Right lobe of liver (tissue), 6 donors: ENCODE measurements at regions not wholly inside any gene's neighbourhood (a gene's known extent, or its start where the extent isn't known, plus 50 kb on each side); places are given as distances from the start of the nearest gene placed in this dataset.

ENCODE experiments used
- ATAC-seq, 4 donors: fragments of 200-7000 bp; cut with Tn5 transposase; one replicate each; pipeline ENCODE4 v1.9.1; 2020; ENCODE audit warnings: mild to moderate bottlenecking in 4 of 4, moderate library complexity in 4 of 4
- DNase-seq, 3 donors: peaks; one replicate each; pipeline ENCODE4 v3.0.0-alpha.2; 2020
- H3K27ac ChIP-seq, 3 donors: fragments of 200-600 bp; one replicate each; pipeline ENCODE4 v1.8.0; 2022
- H3K27me3 ChIP-seq, 2 donors: fragments of 200-600 bp; one replicate each; pipeline ENCODE4 v1.8.0; 2022
- H3K36me3 ChIP-seq, 4 donors: fragments of 200-600 bp; sonication (generic) in 1 of 4; one replicate each; pipeline versions ENCODE4 v1.5.1 to v1.8.0; 2017 to 2022; ENCODE audit warnings: control low read depth in 1 of 4
- H3K4me1 ChIP-seq, 4 donors: fragments of 200-600 bp; sonication (generic) in 1 of 4; one replicate each; pipeline versions ENCODE4 v1.5.1 to v1.8.0; 2017 to 2022; ENCODE audit warnings: control low read depth in 1 of 4
- H3K4me3 ChIP-seq, 3 donors: fragments of 200-600 bp; one replicate each; pipeline ENCODE4 v1.8.0; 2022
- H3K9me3 ChIP-seq, 4 donors: fragments of 200-600 bp; sonication (generic) in 1 of 4; one replicate each; pipeline versions ENCODE4 v1.5.1 to v1.8.0; 2017 to 2022; ENCODE audit warnings: control low read depth in 1 of 4
- POLR2A ChIP-seq: fragments of 450-650 bp; IDR thresholded peaks from one replicate; pipeline ENCODE4 v1.6.1; 2017; ENCODE audit warnings: antibody characterized with exemption, mild to moderate bottlenecking
- WGBS: methylation state at CpG from one replicate; pipeline ENCODE4 v1.1.6; 2018; ENCODE audit warnings: low coverage, low lambda C conversion rate; ENCODE audit not compliant: insufficient coverage; ENCODE audit errors: missing lambda C conversion rate; 5-methylcytosine and 5-hydroxymethylcytosine counted together
- intact Hi-C, 2 donors: fragments of 100-400 bp; cut with DNase I; formaldehyde crosslinking; loops; one replicate each; pipeline versions ENCODE4 v1.11.2 to v1.14.1; 2022
- TF ChIP-seq, protein P1 (sequence below), 4 donors: fragments of 200-600 bp in 3 of 4; fragments of 450-650 bp in 1 of 4; IDR thresholded peaks; one replicate each; pipeline versions ENCODE4 v1.5.1 to v1.8.0; 2016 to 2022; ENCODE audit warnings: antibody characterized with exemption in 4 of 4, mild to moderate bottlenecking in 2 of 4
- donor health status: DM: no; HTN: yes; CAD: no.
- donor health status: DM: no; HTN: no; CAD: no.
- donor health status: DM: no; HTN: no; CAD: no.
- donor health status: DM: no; HTN: yes; CAD: no.
- donor health status: DM: no; HTN: yes; CAD: no.

DNA sequence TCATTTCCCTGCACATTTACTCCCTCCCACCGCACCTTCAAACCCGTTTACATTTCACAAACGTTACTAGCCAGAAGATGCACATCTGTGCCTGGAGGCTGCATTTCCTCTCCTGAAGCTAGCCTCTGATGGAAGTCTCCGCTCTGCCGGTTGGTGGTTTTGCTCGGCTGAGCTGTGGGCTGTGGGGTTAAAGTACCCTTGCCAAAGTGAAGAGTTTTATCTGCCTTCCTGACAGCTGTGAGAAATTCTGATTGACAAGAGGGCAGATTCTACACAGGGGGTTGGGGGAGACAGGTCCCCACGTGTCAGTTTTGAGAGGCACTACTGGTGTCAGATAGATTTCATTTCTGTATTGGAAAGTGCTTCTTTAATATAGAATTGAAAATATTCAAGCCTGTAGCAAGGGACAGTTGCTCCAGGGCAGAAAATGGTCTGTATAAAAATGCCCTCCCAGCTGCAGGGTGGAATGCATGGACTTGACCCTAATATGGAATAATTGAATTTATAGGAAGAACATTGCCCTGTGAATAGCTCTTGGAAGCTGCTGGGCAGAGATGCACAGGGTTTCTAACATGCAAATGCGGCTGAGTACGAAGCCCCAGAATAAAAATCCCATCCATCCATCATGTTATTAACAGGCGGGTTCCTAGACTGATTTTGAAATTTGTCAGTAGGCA, 201.1 kb upstream of the RGMA start:
- intact Hi-C loops = no loop called here
- H3K4me3 ChIP-seq = no peak overlapping the region
- H3K27me3 ChIP-seq = no peaks in the 10 kb centered on the region
- H3K27ac ChIP-seq = no peak overlapping the region
- TF ChIP-seq, protein P1, sequence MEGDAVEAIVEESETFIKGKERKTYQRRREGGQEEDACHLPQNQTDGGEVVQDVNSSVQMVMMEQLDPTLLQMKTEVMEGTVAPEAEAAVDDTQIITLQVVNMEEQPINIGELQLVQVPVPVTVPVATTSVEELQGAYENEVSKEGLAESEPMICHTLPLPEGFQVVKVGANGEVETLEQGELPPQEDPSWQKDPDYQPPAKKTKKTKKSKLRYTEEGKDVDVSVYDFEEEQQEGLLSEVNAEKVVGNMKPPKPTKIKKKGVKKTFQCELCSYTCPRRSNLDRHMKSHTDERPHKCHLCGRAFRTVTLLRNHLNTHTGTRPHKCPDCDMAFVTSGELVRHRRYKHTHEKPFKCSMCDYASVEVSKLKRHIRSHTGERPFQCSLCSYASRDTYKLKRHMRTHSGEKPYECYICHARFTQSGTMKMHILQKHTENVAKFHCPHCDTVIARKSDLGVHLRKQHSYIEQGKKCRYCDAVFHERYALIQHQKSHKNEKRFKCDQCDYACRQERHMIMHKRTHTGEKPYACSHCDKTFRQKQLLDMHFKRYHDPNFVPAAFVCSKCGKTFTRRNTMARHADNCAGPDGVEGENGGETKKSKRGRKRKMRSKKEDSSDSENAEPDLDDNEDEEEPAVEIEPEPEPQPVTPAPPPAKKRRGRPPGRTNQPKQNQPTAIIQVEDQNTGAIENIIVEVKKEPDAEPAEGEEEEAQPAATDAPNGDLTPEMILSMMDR (IDR thresholded peaks at IDR 0.05) = no peak
- TF ChIP-seq POLR2A = no peak
- no peaks in the 10 kb centered on the region for H3K36me3 ChIP-seq
- DNase-seq (no peak), ATAC-seq (no peak)
- no peaks in the 10 kb centered on the region for H3K9me3 ChIP-seq
- 28% methylated on average over 9 of the region's 10 CpGs for WGBS
- no peaks in the 10 kb centered on the region for H3K4me1 ChIP-seq

DNA sequence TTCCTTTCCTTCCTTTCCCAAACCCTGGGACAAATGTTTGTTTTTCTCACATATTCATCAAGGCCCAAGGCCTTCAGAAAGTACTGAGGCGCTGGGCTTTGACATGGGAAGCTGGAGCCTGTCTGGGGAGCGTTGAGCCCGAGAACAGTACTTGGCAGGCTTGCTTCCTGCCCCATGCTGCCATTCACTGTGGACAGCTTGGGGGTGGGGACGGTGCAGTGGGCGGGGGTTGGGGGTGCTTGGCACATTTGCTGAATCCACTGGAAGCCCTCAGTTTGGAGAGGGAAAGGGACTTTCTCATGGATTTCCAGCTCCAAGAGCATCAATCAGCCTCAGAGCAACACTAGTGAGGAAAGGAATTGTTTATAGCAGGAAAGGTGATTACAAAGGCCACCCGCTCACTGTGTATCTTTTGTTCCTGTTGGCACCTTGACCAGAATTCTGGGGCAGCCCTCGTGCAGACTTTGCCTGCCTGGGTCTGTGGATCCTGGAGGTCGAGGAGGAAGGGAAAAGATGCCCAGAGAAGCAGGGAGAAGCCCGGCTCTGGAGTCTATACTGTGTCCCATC, 199.8 kb upstream of the RGMA start:
- Histone ChIP-seq H3K4me3 (no peak overlapping the region), H3K27me3 (no peaks in the 10 kb centered on the region), H3K36me3 (no peaks in the 10 kb centered on the region), H3K4me1 (no peaks in the 10 kb centered on the region), H3K9me3 (no peaks in the 10 kb centered on the region), H3K27ac (no peak overlapping the region)
- WGBS = 63% methylated on average over 5 of the region's 9 CpGs
- DNase-seq = no peak
- intact Hi-C loops = no loop called here
- no peak for ATAC-seq
- no peak for TF ChIP-seq POLR2A
- TF ChIP-seq, protein P1 (IDR thresholded peaks at IDR 0.05) = no peak

DNA sequence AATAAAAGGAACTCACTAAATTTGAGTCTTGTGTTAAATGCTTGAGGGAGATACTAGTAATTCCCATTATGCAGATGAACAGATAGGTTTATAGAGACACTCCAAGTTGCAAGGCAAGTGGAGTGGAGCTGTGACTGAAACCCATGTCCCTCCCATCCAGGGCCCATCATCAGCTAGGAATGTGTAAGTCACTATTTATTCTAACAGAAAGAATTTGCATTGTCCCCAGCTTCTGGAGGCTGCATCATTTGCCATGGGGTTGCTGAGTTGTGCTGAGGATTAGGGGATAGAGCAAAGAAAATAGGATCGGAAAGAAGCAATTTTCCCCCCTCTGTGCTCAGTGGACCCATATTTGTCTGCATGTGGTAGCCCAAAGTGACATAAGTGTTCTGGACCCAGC, 197.4 kb upstream of the RGMA start:
- intact Hi-C loops = no loop called here
- H3K27me3 ChIP-seq = no peaks in the 10 kb centered on the region
- no peak overlapping the region for H3K4me3 ChIP-seq
- no peak for ATAC-seq
- WGBS = 33% methylated on average over 1 of the region's 1 CpG
- no peak overlapping the region for H3K27ac ChIP-seq
- TF ChIP-seq, protein P1 (IDR thresholded peaks at IDR 0.05) = no peak
- no peak for TF ChIP-seq POLR2A
- no peaks in the 10 kb centered on the region for H3K9me3 ChIP-seq
- no peaks in the 10 kb centered on the region for H3K36me3 ChIP-seq
- DNase-seq = no peak
- H3K4me1 ChIP-seq = no peaks in the 10 kb centered on the region

DNA sequence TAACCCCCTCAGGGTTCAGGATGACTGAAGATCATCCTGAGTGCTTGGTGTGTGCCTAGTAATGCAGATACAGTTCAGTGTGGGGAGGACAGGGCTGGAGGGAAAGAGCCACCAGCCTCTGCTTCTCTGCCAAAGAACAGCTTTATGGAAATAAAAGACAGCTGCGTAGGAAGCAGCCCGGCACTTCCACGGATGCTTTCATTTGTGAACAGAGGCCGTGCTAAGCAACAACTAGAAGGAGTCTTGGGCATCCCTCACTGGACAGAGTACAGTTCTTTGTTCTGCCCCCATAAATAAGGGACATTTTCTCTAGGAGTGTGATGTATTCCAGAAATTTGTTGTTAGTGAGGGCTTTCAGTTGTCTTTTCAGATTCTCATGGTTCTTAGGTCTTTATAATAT, 194.8 kb upstream of the RGMA start:
- Histone ChIP-seq H3K27ac (no peak overlapping the region), H3K27me3 (no peaks in the 10 kb centered on the region), H3K36me3 (no peaks in the 10 kb centered on the region), H3K9me3 (no peaks in the 10 kb centered on the region), H3K4me1 (no peaks in the 10 kb centered on the region), H3K4me3 (no peak overlapping the region)
- TF ChIP-seq POLR2A = no peak
- TF ChIP-seq, protein P1 (IDR thresholded peaks at IDR 0.05) = no peak
- no peak for DNase-seq
- ATAC-seq = no peak
- intact Hi-C loops = no loop called here
- no CpG with 5 or more reads among the region's 4 CpGs for WGBS
